ENCODE measurements at regions not wholly inside any gene's neighbourhood (a gene's known extent, or its start where the extent isn't known, plus 50 kb on each side); places are given as distances from the start of the nearest gene placed in this dataset.

DNA sequence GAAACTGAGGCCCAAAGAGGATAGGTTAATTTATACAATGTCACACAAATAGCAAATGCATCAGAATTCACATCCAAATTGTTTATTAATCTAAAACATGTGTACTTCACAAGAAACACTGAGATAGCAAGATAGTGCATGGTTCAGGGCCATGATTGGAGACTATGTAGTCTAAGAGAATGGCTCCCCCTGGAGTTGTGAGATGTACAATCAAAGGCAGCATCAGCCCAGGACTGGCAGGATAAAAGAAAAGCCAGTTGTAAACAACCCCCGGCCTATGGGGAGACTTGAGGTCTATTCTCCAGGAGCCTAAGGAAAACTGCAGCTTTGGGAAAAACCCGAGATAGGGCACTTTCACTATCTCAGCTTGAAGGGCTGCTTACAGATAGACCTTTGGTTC lies 511.0 kb downstream of the OMA1 start:
- ChIA-PET CTCF (no interaction called here), POLR2A (ENCODE audit: unreplicated experiment) (no interaction called here)
- Histone ChIP-seq H2AFZ (no peak overlapping the region), H4K20me1 (ENCODE audit: insufficient read depth) (no peaks in the 10 kb centered on the region), H3K4me3 (no peak overlapping the region), H3K27ac (no peak overlapping the region), H3F3A (ENCODE audit: insufficient read depth, low read depth) (no peaks in the 10 kb centered on the region), H3K4me2 (no peak overlapping the region), H3K9me2 (ENCODE audit: insufficient read depth) (no peaks in the 10 kb centered on the region), H3K36me3 (ENCODE audit: low read depth) (no peaks in the 10 kb centered on the region), H3K27me3 (ENCODE audit: insufficient read depth, low read depth) (no peaks in the 10 kb centered on the region; the same call in 1 of the 2 replicates), H3K4me1 (replicated peaks; ENCODE audit: insufficient read depth) (no peaks in the 10 kb centered on the region), H3K9me3 (ENCODE audit: insufficient read depth, low read depth) (no peaks in the 10 kb centered on the region), H3K79me2 (ENCODE audit: low read depth) (no peaks in the 10 kb centered on the region)
- intact Hi-C loops (cut with micrococcal nuclease; ENCODE audit: unreplicated experiment) = no loop called here
- no peak for DNase-seq
- TF ChIP-seq EZH2 (IDR thresholded peaks at IDR 0.05; ENCODE audit: low read depth) = no peak
- TF ChIP-seq, protein P1, sequence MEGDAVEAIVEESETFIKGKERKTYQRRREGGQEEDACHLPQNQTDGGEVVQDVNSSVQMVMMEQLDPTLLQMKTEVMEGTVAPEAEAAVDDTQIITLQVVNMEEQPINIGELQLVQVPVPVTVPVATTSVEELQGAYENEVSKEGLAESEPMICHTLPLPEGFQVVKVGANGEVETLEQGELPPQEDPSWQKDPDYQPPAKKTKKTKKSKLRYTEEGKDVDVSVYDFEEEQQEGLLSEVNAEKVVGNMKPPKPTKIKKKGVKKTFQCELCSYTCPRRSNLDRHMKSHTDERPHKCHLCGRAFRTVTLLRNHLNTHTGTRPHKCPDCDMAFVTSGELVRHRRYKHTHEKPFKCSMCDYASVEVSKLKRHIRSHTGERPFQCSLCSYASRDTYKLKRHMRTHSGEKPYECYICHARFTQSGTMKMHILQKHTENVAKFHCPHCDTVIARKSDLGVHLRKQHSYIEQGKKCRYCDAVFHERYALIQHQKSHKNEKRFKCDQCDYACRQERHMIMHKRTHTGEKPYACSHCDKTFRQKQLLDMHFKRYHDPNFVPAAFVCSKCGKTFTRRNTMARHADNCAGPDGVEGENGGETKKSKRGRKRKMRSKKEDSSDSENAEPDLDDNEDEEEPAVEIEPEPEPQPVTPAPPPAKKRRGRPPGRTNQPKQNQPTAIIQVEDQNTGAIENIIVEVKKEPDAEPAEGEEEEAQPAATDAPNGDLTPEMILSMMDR (conservative IDR thresholded peaks at IDR 0.05) = no peak
- BruUV-seq (replicated peaks) = no TSS peak

DNA sequence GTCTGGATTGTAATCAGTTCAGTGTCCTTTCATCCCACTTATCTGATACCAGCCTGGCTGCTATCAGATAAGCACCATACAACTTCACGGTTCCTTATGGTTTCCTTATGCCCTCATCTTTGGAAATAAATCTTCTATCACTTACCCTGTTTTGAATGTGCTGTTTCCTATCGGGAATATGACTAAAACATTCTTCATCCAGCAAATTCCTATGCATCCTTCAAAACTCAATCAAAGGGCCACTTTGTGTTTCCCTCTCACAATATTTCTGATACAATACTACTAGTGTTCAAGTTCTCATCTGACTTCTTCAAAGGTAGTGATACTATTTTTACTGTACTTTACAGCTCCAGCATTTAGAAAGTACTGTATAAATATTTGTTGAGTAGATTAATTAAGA lies 513.2 kb downstream of the OMA1 start:
- H3K27ac ChIP-seq = no peak overlapping the region
- POLR2A ChIA-PET (ENCODE audit: unreplicated experiment) = no interaction called here
- BruUV-seq (replicated peaks) = no TSS peak
- no peaks in the 10 kb centered on the region for H4K20me1 ChIP-seq (ENCODE audit: insufficient read depth)
- CTCF ChIA-PET = no interaction called here
- DNase-seq = no peak
- no peaks in the 10 kb centered on the region for H3K79me2 ChIP-seq (ENCODE audit: low read depth)
- H3K4me1 ChIP-seq (replicated peaks; ENCODE audit: insufficient read depth) = no peaks in the 10 kb centered on the region
- H3K36me3 ChIP-seq (ENCODE audit: low read depth) = no peaks in the 10 kb centered on the region
- H3K27me3 ChIP-seq (ENCODE audit: insufficient read depth, low read depth) = no peaks in the 10 kb centered on the region; the same call in 1 of the 2 replicates
- H3K9me3 ChIP-seq (ENCODE audit: insufficient read depth, low read depth) = no peaks in the 10 kb centered on the region
- no peak overlapping the region for H2AFZ ChIP-seq
- intact Hi-C loops (cut with micrococcal nuclease; ENCODE audit: unreplicated experiment) = no loop called here
- TF ChIP-seq, protein P1 (conservative IDR thresholded peaks at IDR 0.05) = no peak
- no peak for TF ChIP-seq EZH2 (IDR thresholded peaks at IDR 0.05; ENCODE audit: low read depth)
- H3K9me2 ChIP-seq (ENCODE audit: insufficient read depth) = no peaks in the 10 kb centered on the region
- no peaks in the 10 kb centered on the region for H3F3A ChIP-seq (ENCODE audit: insufficient read depth, low read depth)
- H3K4me3 ChIP-seq = no peak overlapping the region
- no peak overlapping the region for H3K4me2 ChIP-seq

DNA sequence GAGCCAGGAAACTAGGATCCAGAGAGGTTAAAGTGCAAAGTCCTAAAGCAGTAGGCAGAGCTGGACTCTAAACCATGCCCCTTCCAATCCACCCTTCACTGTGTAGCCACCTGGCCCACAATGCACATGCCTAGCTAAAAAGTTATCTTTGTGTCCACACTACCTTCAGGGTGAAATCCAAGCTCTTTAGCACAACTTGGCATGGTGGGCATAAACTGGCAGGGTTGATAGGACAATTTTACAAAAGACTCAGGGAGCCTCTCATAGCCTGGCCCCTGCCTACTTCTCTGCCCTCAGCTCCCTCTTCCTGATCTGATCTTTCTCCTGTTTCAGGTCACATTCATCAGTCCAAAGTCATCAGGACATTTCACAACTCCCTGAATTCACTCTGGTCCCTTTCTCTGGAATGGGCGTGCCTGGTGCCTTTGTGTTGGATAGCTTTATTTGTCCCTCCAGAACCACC lies 513.9 kb downstream of the OMA1 start:
- Histone ChIP-seq H3K4me2 (no peak overlapping the region), H4K20me1 (ENCODE audit: insufficient read depth) (no peaks in the 10 kb centered on the region), H3K9me3 (ENCODE audit: insufficient read depth, low read depth) (no peaks in the 10 kb centered on the region), H3K9me2 (ENCODE audit: insufficient read depth) (no peaks in the 10 kb centered on the region), H3K4me3 (no peak overlapping the region), H3K4me1 (replicated peaks; ENCODE audit: insufficient read depth) (no peaks in the 10 kb centered on the region), H3K36me3 (ENCODE audit: low read depth) (no peaks in the 10 kb centered on the region), H3K27me3 (ENCODE audit: insufficient read depth, low read depth) (no peaks in the 10 kb centered on the region; the same call in 1 of the 2 replicates), H2AFZ (no peak overlapping the region), H3K79me2 (ENCODE audit: low read depth) (no peaks in the 10 kb centered on the region), H3K27ac (no peak overlapping the region), H3F3A (ENCODE audit: insufficient read depth, low read depth) (no peaks in the 10 kb centered on the region)
- DNase-seq = no peak
- intact Hi-C loops (cut with micrococcal nuclease; ENCODE audit: unreplicated experiment) = no loop called here
- ChIA-PET POLR2A (ENCODE audit: unreplicated experiment) (no interaction called here), CTCF (no interaction called here)
- no peak for TF ChIP-seq EZH2 (IDR thresholded peaks at IDR 0.05; ENCODE audit: low read depth)
- TF ChIP-seq, protein P1 (conservative IDR thresholded peaks at IDR 0.05) = no peak
- no TSS peak for BruUV-seq (replicated peaks)

Measured in PC-9 (cell line).